AG09309 (cell line): ENCODE measurements at regions not wholly inside any gene's neighbourhood (a gene's known extent, or its start where the extent isn't known, plus 50 kb on each side); places are given as distances from the start of the nearest gene placed in this dataset.

Source experiments
- DNase-seq: peaks from one replicate; pipeline ENCODE4 v3.0.0-alpha.2; 2010; ENCODE audit warnings: low read depth
- H3K4me3 ChIP-seq: 2 replicates; pipeline ENCODE4 v1.5.1; 2011; ENCODE audit warnings: mild to moderate bottlenecking, low read depth, low read length, moderate library complexity; ENCODE audit not compliant: control insufficient read depth
- TF ChIP-seq, protein P1 (sequence below): IDR thresholded peaks from 2 replicates; pipeline ENCODE4 v1.5.1; 2011; ENCODE audit warnings: mild to moderate bottlenecking, low read depth, low read length, inconsistent platforms; ENCODE audit not compliant: insufficient read depth, control insufficient read depth; ENCODE audit errors: missing control alignments

DNA sequence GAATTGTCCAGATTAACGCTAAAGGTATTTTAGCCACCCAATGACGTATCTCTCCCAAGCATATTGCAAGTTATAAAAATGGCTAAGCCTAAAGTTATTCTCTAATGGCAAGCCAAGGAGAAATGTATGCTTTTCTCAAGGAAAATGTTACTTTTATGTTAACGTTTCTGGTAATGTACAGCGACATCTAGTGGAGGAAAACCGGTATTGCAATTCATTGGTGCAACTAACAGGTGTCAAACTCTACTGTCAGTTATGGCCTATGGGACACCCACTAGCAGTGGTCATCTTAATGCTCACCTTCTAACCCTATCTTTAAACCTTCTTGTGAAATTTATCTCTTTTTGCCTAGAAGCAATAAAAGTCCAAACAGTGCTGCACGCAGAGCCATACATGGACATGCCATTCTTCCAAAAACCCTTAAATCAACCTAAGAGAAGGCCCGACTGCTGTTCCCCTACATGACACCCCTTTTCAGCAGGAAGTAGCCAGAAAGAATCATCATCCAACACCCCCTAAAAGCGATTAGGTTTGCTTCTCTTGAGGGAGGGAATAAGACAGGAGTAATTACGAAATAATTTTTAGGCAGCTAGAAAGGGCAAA is 68.7 kb upstream of the LRIF1 start:
- no peak overlapping the region for H3K4me3 ChIP-seq
- TF ChIP-seq, protein P1, sequence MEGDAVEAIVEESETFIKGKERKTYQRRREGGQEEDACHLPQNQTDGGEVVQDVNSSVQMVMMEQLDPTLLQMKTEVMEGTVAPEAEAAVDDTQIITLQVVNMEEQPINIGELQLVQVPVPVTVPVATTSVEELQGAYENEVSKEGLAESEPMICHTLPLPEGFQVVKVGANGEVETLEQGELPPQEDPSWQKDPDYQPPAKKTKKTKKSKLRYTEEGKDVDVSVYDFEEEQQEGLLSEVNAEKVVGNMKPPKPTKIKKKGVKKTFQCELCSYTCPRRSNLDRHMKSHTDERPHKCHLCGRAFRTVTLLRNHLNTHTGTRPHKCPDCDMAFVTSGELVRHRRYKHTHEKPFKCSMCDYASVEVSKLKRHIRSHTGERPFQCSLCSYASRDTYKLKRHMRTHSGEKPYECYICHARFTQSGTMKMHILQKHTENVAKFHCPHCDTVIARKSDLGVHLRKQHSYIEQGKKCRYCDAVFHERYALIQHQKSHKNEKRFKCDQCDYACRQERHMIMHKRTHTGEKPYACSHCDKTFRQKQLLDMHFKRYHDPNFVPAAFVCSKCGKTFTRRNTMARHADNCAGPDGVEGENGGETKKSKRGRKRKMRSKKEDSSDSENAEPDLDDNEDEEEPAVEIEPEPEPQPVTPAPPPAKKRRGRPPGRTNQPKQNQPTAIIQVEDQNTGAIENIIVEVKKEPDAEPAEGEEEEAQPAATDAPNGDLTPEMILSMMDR = peak; percentile 70
- DNase-seq = no peak

DNA sequence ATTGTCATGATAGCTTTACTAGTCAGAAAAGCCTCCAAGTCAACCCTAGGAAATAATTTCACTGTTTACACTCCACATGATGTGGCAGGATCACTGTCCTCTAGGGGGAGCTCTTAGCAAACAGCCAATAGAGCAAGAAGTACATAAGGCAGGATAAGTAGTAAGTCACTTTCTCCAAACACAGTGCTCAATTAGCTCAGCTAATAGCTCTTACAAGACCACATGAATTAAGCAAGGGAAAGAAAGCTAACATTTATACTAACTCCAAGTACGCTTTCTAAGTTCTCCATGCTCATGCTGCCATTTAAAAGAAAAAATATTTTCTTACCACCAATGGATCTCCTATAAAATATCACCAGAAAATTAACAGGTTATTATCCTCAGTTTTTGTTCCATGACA is 66.9 kb upstream of the LRIF1 start:
- peak; percentile 32 for DNase-seq
- TF ChIP-seq, protein P1 = peak; percentile 91
- H3K4me3 ChIP-seq = no peak overlapping the region

DNA sequence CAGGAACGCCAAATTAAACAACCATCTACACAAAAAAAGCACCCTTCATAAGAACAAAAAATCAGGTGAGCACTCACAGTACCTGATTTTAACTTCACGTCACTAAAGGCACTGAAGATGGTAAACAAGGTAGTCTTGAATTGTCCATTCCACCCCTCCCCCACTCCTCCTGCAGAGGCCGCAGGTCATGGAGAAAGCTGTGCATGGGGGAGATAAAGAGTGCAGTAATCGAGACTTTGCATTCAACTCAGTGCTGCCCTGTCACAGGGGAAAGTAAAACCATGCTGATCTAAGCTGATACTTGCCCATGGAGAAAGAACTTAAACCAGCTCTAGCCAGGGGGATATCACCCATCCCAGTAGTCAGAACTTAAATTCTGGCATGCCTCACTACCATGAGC is 61.4 kb upstream of the LRIF1 start:
- no peak overlapping the region for H3K4me3 ChIP-seq
- TF ChIP-seq, protein P1 = no peak
- DNase-seq = no peak

DNA sequence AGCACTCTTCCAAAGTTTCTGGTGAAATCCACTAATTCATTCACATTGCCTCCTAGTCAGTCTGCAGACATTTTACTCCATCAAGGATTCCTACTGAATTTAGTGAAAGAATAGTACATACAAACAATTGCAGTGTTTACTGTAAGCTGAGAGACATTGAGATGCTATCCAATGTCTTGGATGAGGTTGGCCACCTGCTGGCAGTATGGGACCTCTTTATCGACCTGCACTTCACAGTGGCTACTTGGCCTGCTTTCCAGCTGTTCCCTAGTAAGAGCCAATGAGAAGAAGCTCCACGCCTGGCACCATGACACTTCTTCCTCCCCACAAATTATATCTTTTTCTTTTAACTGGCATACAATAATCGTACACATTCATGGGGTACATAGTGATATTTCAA is 51.5 kb upstream of the LRIF1 start:
- no peak overlapping the region for H3K4me3 ChIP-seq
- TF ChIP-seq, protein P1 = no peak
- DNase-seq = no peak
